GM23338 (cell line): ENCODE measurements at regions not wholly inside any gene's neighbourhood (a gene's known extent, or its start where the extent isn't known, plus 50 kb on each side); places are given as distances from the start of the nearest gene placed in this dataset.

ENCODE experiments used
- CREB1 ChIP-seq: fragments of 250-450 bp; sonication (Bioruptor Pico); IDR thresholded peaks from 2 replicates; pipeline ENCODE4 v1.5.0; 2020; ENCODE audit warnings: low read depth, mild to moderate bottlenecking, moderate library complexity
- CTCF ChIP-seq, 2 experiments: fragments of 200-600 bp in 1 of 2; sonication (generic) in 1 of 2; conservative IDR thresholded peaks; 2 replicates each; pipeline versions ENCODE4 v1.5.1 to v1.6.1; 2016 to 2017; ENCODE audit warnings: antibody characterized with exemption in 2 of 2, low read depth in 2 of 2, mild to moderate bottlenecking in 2 of 2, moderate library complexity in 1 of 2
- ETS1 ChIP-seq: IDR thresholded peaks from 2 replicates; pipeline ENCODE4 v1.6.1; 2016; ENCODE audit warnings: antibody characterized with exemption
- EZH2 ChIP-seq: fragments of 200-600 bp; sonication (generic); IDR thresholded peaks from one replicate; pipeline ENCODE4 v1.8.0; 2017; ENCODE audit warnings: antibody characterized with exemption, mild to moderate bottlenecking, low read depth; ENCODE audit not compliant: unreplicated experiment
- EZH2phosphoT487 ChIP-seq: fragments of 200-600 bp; sonication (generic); IDR thresholded peaks from one replicate; pipeline ENCODE4 v1.8.1; 2018; ENCODE audit warnings: antibody characterized with exemption; ENCODE audit not compliant: unreplicated experiment
- JUNB ChIP-seq: IDR thresholded peaks from one replicate; pipeline ENCODE4 v1.6.1; 2016; ENCODE audit warnings: antibody characterized with exemption; ENCODE audit not compliant: unreplicated experiment
- POLR2AphosphoS5 ChIP-seq: IDR thresholded peaks from 2 replicates; pipeline ENCODE4 v1.6.1; 2016; ENCODE audit warnings: antibody characterized with exemption, low read depth
- REST ChIP-seq: IDR thresholded peaks from one replicate; pipeline ENCODE4 v1.6.1; 2018; ENCODE audit warnings: antibody characterized with exemption; ENCODE audit not compliant: unreplicated experiment
- ZNF462 ChIP-seq: fragments of 250-450 bp; sonication (Bioruptor Pico); IDR thresholded peaks from 2 replicates; pipeline ENCODE4 v1.5.0; 2020; ENCODE audit warnings: mild to moderate bottlenecking, moderate library complexity

GRCh38 chr11:39732001-39732400 lies 1727.5 kb downstream of the LRRC4C start:
- TF ChIP-seq REST (no peak), ZNF462 (no peak), EZH2phosphoT487 (no peak), CTCF (conservative IDR thresholded peaks at IDR 0.05; ENCODE audit: low read depth in 2 of 2) (no peak), EZH2 (no peak), ETS1 (no peak), POLR2AphosphoS5 (no peak), CREB1 (CRISPR knock-in tag) (no peak), JUNB (no peak)
